A549 (cell line): ENCODE measurements at regions not wholly inside any gene's neighbourhood (a gene's known extent, or its start where the extent isn't known, plus 50 kb on each side); places are given as distances from the start of the nearest gene placed in this dataset.

Experiments used
- ATAC-seq, 2 experiments: fragments of 200-7000 bp in 1 of 2; fragments of >200 bp in 1 of 2; cut with Nextera tagmentation in 1 of 2; cut with Tn5 transposase in 1 of 2; 3 replicates each; pipeline versions ENCODE4 v1.8.0 to v1.9.1; 2018 to 2020; ENCODE audit warnings: mild to moderate bottlenecking in 1 of 2, moderate library complexity in 1 of 2
- CTCF ChIA-PET: fragments of 300-600 bp; sonication (Branson Sonifier 250); formaldehyde crosslinking; extraction: SDS; loops from one replicate; lab custom pipeline; 2021; ENCODE audit warnings: antibody characterized with exemption, inconsistent platforms; lab: Yijun Ruan, JAX
- POLR2A ChIA-PET: fragments of 350-600 bp; formaldehyde crosslinking; extraction: SDS; loops from one replicate; lab custom pipeline; 2021; ENCODE audit warnings: antibody characterized with exemption, inconsistent platforms; lab: Yijun Ruan, JAX
- DNase-seq, 2 experiments: peaks; one replicate each; pipeline versions ENCODE4 v3.0.0 to v3.0.0-alpha.2; 2011 to 2016; ENCODE audit warnings: low read depth in 1 of 2, low spot score in 1 of 2
- FAIRE-seq: peaks from 2 replicates; lab custom pipeline; 2011; peaks lifted over from hg19 to GRCh38; lab: Jason Lieb, UNC
- H3K27ac ChIP-seq, 2 experiments: fragments of >200 bp; sonication (Bioruptor Twin); formaldehyde crosslinking; 3 replicates each; pipeline ENCODE4 v1.5.1; 2016 to 2017
- H3K4me1 ChIP-seq: fragments of >200 bp; sonication (Bioruptor Twin); formaldehyde crosslinking; 3 replicates; pipeline ENCODE4 v1.6.1; 2016
- H3K4me2 ChIP-seq: fragments of >200 bp; sonication (Bioruptor Twin); formaldehyde crosslinking; 3 replicates; pipeline ENCODE4 v1.6.1; 2016
- H3K4me3 ChIP-seq: fragments of >200 bp; sonication (Bioruptor Twin); formaldehyde crosslinking; 3 replicates; pipeline ENCODE4 v1.5.1; 2016
- H3K9me3 ChIP-seq: fragments of >200 bp; sonication (Bioruptor Twin); formaldehyde crosslinking; 3 replicates; pipeline ENCODE4 v1.6.1; 2016
- BHLHE40 ChIP-seq: IDR thresholded peaks from 2 replicates; pipeline ENCODE4 v1.6.1; 2012; ENCODE audit warnings: low read depth, low read length, inconsistent platforms
- CBX2 ChIP-seq: fragments of 200-600 bp; sonication (generic); IDR thresholded peaks from 2 replicates; pipeline ENCODE4 v1.6.1; 2016; ENCODE audit warnings: low read depth, mild to moderate bottlenecking, borderline replicate concordance
- CBX8 ChIP-seq: fragments of 200-600 bp; sonication (generic); IDR thresholded peaks from 2 replicates; pipeline ENCODE4 v1.6.1; 2016
- CEBPB ChIP-seq, 2 experiments: fragments of >200 bp in 1 of 2; sonication (Bioruptor Twin) in 1 of 2; formaldehyde crosslinking in 1 of 2; IDR thresholded peaks; 2 replicates each; pipeline ENCODE4 v1.6.1; 2012 to 2016
- EHF ChIP-seq: fragments of 250-450 bp; sonication (Bioruptor Pico); IDR thresholded peaks from 2 replicates; pipeline ENCODE4 v1.5.0; 2020; ENCODE audit warnings: mild to moderate bottlenecking
- EHMT2 ChIP-seq: fragments of 200-600 bp; sonication (generic); IDR thresholded peaks from 2 replicates; pipeline ENCODE4 v1.6.1; 2016; ENCODE audit warnings: antibody characterized with exemption, low read depth, mild to moderate bottlenecking, moderate library complexity
- EP300 ChIP-seq, 2 experiments: fragments of >200 bp; sonication (Bioruptor Twin); formaldehyde crosslinking; IDR thresholded peaks; 2 replicates in 1 of 2; 3 replicates in 1 of 2; pipeline ENCODE4 v1.6.1; 2016 to 2017
- ESRRA ChIP-seq: fragments of 150-350 bp; IDR thresholded peaks from 2 replicates; pipeline ENCODE4 v1.6.1; 2014; ENCODE audit warnings: mild to moderate bottlenecking, low read length, borderline replicate concordance
- FOSB ChIP-seq: fragments of 250-450 bp; sonication (Bioruptor Pico); IDR thresholded peaks from 2 replicates; pipeline ENCODE4 v1.5.0; 2020; ENCODE audit warnings: mild to moderate bottlenecking, moderate library complexity
- FOSL2 ChIP-seq, 2 experiments: fragments of 450-650 bp in 1 of 2; fragments of >200 bp in 1 of 2; sonication (Bioruptor Twin) in 1 of 2; formaldehyde crosslinking; IDR thresholded peaks; 2 replicates each; pipeline versions ENCODE4 v1.5.0 to v1.6.1; 2016 to 2020; ENCODE audit warnings: mild to moderate bottlenecking in 1 of 2, moderate library complexity in 1 of 2
- GATA3 ChIP-seq: IDR thresholded peaks from 2 replicates; pipeline ENCODE4 v1.6.1; 2012; ENCODE audit warnings: borderline replicate concordance
- HDAC2 ChIP-seq: fragments of 200-600 bp; sonication (generic); IDR thresholded peaks from 2 replicates; pipeline ENCODE4 v1.6.1; 2016
- HOXA7 ChIP-seq: fragments of 250-450 bp; sonication (Bioruptor Pico); IDR thresholded peaks from 2 replicates; pipeline ENCODE4 v1.5.0; 2020; ENCODE audit warnings: mild to moderate bottlenecking, moderate library complexity
- HOXB13 ChIP-seq: fragments of 250-450 bp; sonication (Bioruptor Pico); IDR thresholded peaks from 2 replicates; pipeline ENCODE4 v1.5.0; 2020; ENCODE audit warnings: low read depth, mild to moderate bottlenecking, moderate library complexity
- JUN ChIP-seq, 2 experiments: fragments of >200 bp; sonication (Bioruptor Twin); formaldehyde crosslinking; IDR thresholded peaks; 2 replicates in 1 of 2; 3 replicates in 1 of 2; pipeline ENCODE4 v1.6.1; 2016 to 2017
- MAZ ChIP-seq: fragments of 150-350 bp; IDR thresholded peaks from 2 replicates; pipeline ENCODE4 v1.6.1; 2014; ENCODE audit warnings: antibody characterized with exemption, low read depth, low read length, borderline replicate concordance
- MYC ChIP-seq: IDR thresholded peaks from 2 replicates; pipeline ENCODE4 v1.6.1; 2012; ENCODE audit warnings: mild to moderate bottlenecking, inconsistent platforms, low read length, improper control_type of control experiment, borderline replicate concordance
- NR3C1 ChIP-seq: fragments of >200 bp; sonication (Bioruptor Twin); formaldehyde crosslinking; IDR thresholded peaks from 3 replicates; pipeline ENCODE4 v1.6.1; 2017
- POLR2A ChIP-seq: IDR thresholded peaks from 2 replicates; pipeline ENCODE4 v1.6.1; 2012; ENCODE audit warnings: mild to moderate bottlenecking, low read length
- RARB ChIP-seq: fragments of 250-450 bp; sonication (Bioruptor Pico); IDR thresholded peaks from 2 replicates; pipeline ENCODE4 v1.8.0; 2021; ENCODE audit warnings: mild to moderate bottlenecking, moderate library complexity
- RCOR1 ChIP-seq: fragments of 150-350 bp; IDR thresholded peaks from 2 replicates; pipeline ENCODE4 v1.6.1; 2014; ENCODE audit warnings: antibody characterized with exemption, low read length, low read depth
- RFX5 ChIP-seq: fragments of 450-650 bp; IDR thresholded peaks from 2 replicates; pipeline ENCODE4 v1.7.1; 2014; ENCODE audit warnings: antibody characterized with exemption, mild to moderate bottlenecking, moderate library complexity
- SREBF2 ChIP-seq: fragments of 450-650 bp; IDR thresholded peaks from 2 replicates; pipeline ENCODE4 v1.6.1; 2014; ENCODE audit warnings: mild to moderate bottlenecking, moderate library complexity
- TFCP2L1 ChIP-seq: fragments of 250-450 bp; sonication (Bioruptor Pico); IDR thresholded peaks from 2 replicates; pipeline ENCODE4 v1.5.0; 2021; ENCODE audit warnings: mild to moderate bottlenecking
- ZC3H11A ChIP-seq: fragments of 450-650 bp; IDR thresholded peaks from 2 replicates; pipeline ENCODE4 v1.6.1; 2014; ENCODE audit warnings: antibody characterized with exemption, mild to moderate bottlenecking
- ZFP36 ChIP-seq: fragments of 450-650 bp; IDR thresholded peaks from 2 replicates; pipeline ENCODE4 v1.6.1; 2014; ENCODE audit warnings: borderline replicate concordance; ENCODE audit not compliant: partially characterized antibody
- WGBS: methylation state at CpG from one replicate; pipeline ENCODE4 v1.1.6; 2017; ENCODE audit errors: missing lambda C conversion rate; 5-methylcytosine and 5-hydroxymethylcytosine counted together
- TF ChIP-seq, protein P1 (sequence below): fragments of 450-650 bp; IDR thresholded peaks from 2 replicates; pipeline ENCODE4 v1.6.1; 2014; ENCODE audit warnings: antibody characterized with exemption
- TF ChIP-seq, protein P2 (sequence below): fragments of >200 bp; sonication (Bioruptor Twin); formaldehyde crosslinking; IDR thresholded peaks from 3 replicates; pipeline ENCODE4 v1.6.1; 2016
- TF ChIP-seq, protein P3 (sequence below): IDR thresholded peaks from 2 replicates; pipeline ENCODE4 v1.6.1; 2012
- TF ChIP-seq, protein P4 (sequence below): fragments of >200 bp; sonication (Bioruptor Twin); formaldehyde crosslinking; IDR thresholded peaks from 3 replicates; pipeline ENCODE4 v1.5.1; 2016
- TF ChIP-seq, protein P5 (sequence below): IDR thresholded peaks from 2 replicates; pipeline ENCODE4 v1.6.1; 2012; ENCODE audit warnings: low read depth, borderline replicate concordance

DNA sequence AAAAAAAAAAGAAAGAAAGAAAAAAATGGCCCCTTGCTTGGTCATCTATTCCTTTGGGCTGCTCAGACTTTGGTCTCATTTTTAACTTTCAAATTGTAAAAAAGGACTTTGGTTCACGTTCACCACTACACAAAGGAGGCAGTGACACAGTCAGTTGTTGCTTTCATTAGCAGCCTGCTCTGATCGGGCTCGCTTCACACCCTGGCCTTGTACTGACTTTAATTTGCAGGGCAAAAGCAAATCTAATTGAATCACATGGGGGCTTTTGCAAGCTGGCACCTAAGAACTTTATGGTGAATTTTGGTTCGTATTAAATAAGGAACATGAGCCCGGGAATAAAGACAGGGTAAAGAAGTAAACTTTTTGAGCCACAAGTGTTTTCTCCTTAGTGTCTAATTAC lies 103.6 kb upstream of the CDH11 start:
- WGBS = 10% methylated on average over 5 of the region's 5 CpGs

DNA sequence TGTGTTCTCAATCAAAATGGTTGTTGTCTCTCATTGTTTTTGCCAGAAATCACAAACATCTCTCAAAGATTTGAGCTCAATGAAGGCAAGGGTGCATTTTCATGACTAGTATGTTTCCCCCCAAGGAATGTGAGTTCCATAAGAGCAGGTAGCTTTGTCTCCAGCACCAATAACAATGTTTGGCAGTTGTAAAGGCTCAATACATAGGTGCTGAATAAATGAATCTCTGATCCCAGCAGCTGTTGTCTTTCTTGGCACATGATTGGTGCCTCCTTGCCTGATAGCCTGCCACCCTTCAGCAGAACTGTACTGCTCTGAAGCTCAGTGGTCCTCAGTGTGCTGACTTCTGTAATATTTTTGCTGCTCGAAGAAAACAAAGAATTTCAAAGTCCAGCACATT lies 103.1 kb upstream of the CDH11 start:
- Histone ChIP-seq H3K4me3 (no peak overlapping the region), H3K27ac (no peak overlapping the region), H3K4me2 (no peak overlapping the region), H3K9me3 (no peaks in the 10 kb centered on the region), H3K4me1 (no peaks in the 10 kb centered on the region)
- FAIRE-seq (no peak), DNase-seq (no peak), ATAC-seq (no peak)
- TF ChIP-seq EP300 (IDR thresholded peaks at IDR 0.05) (no peak), POLR2A (no peak), CBX2 (no peak), ZFP36 (no peak), HOXB13 (no peak), TFCP2L1 (no peak), SREBF2 (no peak), JUN (IDR thresholded peaks at IDR 0.05) (no peak), CEBPB (IDR thresholded peaks at IDR 0.05) (no peak), MYC (no peak), FOSL2 (IDR thresholded peaks at IDR 0.05) (no peak), FOSL2 (CRISPR knock-in tag; IDR thresholded peaks at IDR 0.05) (no peak), HOXA7 (CRISPR knock-in tag) (no peak), EHF (CRISPR knock-in tag) (no peak), ZC3H11A (no peak), FOSB (no peak)
- TF ChIP-seq, protein P1, sequence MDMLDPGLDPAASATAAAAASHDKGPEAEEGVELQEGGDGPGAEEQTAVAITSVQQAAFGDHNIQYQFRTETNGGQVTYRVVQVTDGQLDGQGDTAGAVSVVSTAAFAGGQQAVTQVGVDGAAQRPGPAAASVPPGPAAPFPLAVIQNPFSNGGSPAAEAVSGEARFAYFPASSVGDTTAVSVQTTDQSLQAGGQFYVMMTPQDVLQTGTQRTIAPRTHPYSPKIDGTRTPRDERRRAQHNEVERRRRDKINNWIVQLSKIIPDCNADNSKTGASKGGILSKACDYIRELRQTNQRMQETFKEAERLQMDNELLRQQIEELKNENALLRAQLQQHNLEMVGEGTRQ = no peak
- TF ChIP-seq, protein P2, sequence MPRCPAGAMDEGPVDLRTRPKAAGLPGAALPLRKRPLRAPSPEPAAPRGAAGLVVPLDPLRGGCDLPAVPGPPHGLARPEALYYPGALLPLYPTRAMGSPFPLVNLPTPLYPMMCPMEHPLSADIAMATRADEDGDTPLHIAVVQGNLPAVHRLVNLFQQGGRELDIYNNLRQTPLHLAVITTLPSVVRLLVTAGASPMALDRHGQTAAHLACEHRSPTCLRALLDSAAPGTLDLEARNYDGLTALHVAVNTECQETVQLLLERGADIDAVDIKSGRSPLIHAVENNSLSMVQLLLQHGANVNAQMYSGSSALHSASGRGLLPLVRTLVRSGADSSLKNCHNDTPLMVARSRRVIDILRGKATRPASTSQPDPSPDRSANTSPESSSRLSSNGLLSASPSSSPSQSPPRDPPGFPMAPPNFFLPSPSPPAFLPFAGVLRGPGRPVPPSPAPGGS = no peak
- TF ChIP-seq, protein P3, sequence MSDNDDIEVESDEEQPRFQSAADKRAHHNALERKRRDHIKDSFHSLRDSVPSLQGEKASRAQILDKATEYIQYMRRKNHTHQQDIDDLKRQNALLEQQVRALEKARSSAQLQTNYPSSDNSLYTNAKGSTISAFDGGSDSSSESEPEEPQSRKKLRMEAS = no peak
- POLR2A ChIA-PET = no interaction called here
- WGBS = 0% methylated on average over 1 of the region's 1 CpG
- CTCF ChIA-PET = no interaction called here

More for the DNA sequence above, 103.6 kb upstream of the CDH11 start:
- H3K4me2 ChIP-seq = no peak overlapping the region
- TF ChIP-seq CBX8 = no peak
- no peak overlapping the region for H3K4me3 ChIP-seq
- FAIRE-seq (no peak), ATAC-seq (no peak), DNase-seq (no peak)
- H3K4me1 ChIP-seq = no peaks in the 10 kb centered on the region
- H3K9me3 ChIP-seq = no peaks in the 10 kb centered on the region
- ChIA-PET POLR2A (no interaction called here), CTCF (no interaction called here)
- H3K27ac ChIP-seq = no peak overlapping the region

DNA sequence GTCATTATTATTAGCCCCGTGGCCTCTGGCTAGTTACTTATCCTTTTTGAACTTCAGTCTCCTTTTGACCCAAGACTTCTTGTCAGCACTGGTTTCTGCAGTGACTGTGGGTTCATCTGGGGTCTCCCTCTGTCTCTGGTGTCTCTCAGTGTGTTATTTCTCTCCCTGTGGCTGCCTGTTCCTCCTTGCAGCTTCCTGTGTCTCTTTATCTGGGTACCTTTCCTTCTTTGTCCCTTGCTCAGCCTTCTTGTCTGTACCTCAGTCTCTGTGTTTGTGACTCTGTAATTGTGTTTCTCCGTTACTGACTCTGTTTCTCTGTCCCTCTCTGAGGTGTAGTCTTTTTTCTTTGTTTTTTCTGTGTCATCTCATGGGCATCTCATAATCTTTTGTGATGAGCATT lies 102.6 kb upstream of the CDH11 start:
- ATAC-seq (no peak), FAIRE-seq (no peak)
- 2% methylated on average over 2 of the region's 2 CpGs for WGBS

More for the DNA sequence above, 102.6 kb upstream of the CDH11 start:
- Histone ChIP-seq H3K4me1 (no peaks in the 10 kb centered on the region), H3K4me2 (no peak overlapping the region), H3K4me3 (no peak overlapping the region), H3K9me3 (no peaks in the 10 kb centered on the region), H3K27ac (no peak overlapping the region)
- CTCF ChIA-PET = no interaction called here
- POLR2A ChIA-PET = no interaction called here
- DNase-seq = no peak
- TF ChIP-seq BHLHE40 (no peak), SREBF2 (no peak), ESRRA (no peak), HOXB13 (no peak), EHF (CRISPR knock-in tag) (no peak), GATA3 (no peak), HDAC2 (no peak), RFX5 (no peak), RARB (CRISPR knock-in tag) (no peak), RCOR1 (no peak), MAZ (no peak), EHMT2 (no peak), NR3C1 (no peak), ZFP36 (no peak)
- TF ChIP-seq, protein P4, sequence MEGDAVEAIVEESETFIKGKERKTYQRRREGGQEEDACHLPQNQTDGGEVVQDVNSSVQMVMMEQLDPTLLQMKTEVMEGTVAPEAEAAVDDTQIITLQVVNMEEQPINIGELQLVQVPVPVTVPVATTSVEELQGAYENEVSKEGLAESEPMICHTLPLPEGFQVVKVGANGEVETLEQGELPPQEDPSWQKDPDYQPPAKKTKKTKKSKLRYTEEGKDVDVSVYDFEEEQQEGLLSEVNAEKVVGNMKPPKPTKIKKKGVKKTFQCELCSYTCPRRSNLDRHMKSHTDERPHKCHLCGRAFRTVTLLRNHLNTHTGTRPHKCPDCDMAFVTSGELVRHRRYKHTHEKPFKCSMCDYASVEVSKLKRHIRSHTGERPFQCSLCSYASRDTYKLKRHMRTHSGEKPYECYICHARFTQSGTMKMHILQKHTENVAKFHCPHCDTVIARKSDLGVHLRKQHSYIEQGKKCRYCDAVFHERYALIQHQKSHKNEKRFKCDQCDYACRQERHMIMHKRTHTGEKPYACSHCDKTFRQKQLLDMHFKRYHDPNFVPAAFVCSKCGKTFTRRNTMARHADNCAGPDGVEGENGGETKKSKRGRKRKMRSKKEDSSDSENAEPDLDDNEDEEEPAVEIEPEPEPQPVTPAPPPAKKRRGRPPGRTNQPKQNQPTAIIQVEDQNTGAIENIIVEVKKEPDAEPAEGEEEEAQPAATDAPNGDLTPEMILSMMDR = no peak
- TF ChIP-seq, protein P1 = no peak
- TF ChIP-seq, protein P5, sequence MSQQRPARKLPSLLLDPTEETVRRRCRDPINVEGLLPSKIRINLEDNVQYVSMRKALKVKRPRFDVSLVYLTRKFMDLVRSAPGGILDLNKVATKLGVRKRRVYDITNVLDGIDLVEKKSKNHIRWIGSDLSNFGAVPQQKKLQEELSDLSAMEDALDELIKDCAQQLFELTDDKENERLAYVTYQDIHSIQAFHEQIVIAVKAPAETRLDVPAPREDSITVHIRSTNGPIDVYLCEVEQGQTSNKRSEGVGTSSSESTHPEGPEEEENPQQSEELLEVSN = no peak
